ENCODE measurements at regions not wholly inside any gene's neighbourhood (a gene's known extent, or its start where the extent isn't known, plus 50 kb on each side); places are given as distances from the start of the nearest gene placed in this dataset.

- TF ChIP-seq CTCF (IDR thresholded peaks at IDR 0.05) (no peak), POLR2AphosphoS5 (IDR thresholded peaks at IDR 0.05; ENCODE audit: insufficient read depth in 1 of 2, low read depth in 1 of 2) (no peak)
Measured at GRCh38 chr11:134560066-134560465, 148.0 kb upstream of the B3GAT1 start.
